ENCODE measurements at regions not wholly inside any gene's neighbourhood (a gene's known extent, or its start where the extent isn't known, plus 50 kb on each side); places are given as distances from the start of the nearest gene placed in this dataset.

- Histone ChIP-seq H3K27ac (ENCODE audit: low read depth in 2 of 2, low read length in 2 of 2) (no peak overlapping the region), H3K9me3 (ENCODE audit: control insufficient read depth in 2 of 2, low read length in 2 of 2) (no peaks in the 10 kb centered on the region), H3K4me1 (ENCODE audit: control insufficient read depth in 2 of 2, insufficient read depth in 2 of 2, low read length in 2 of 2) (no peaks in the 10 kb centered on the region), H3K36me3 (ENCODE audit: control insufficient read depth in 2 of 2, insufficient read depth in 2 of 2, low read length in 2 of 2) (no peaks in the 10 kb centered on the region), H3K4me3 (ENCODE audit: low read length in 2 of 2) (no peak overlapping the region), H3K9ac (ENCODE audit: low read depth in 1 of 2, low read length in 2 of 2) (no peak overlapping the region), H3K27me3 (ENCODE audit: control insufficient read depth in 2 of 2, insufficient read depth in 2 of 2, low read length in 2 of 2) (peaks cover 0 to 5% of the 10 kb centered on the region in 2 donors)
These were observed 61.4 kb upstream of the OTOS start for GRCh38 chr2:240201866-240202265.

- H3K36me3 ChIP-seq (ENCODE audit: control insufficient read depth in 2 of 2, insufficient read depth in 2 of 2, low read length in 2 of 2): no peaks in the 10 kb centered on the region
- no peak overlapping the region for H3K4me3 ChIP-seq (ENCODE audit: low read length in 2 of 2)
- no peaks in the 10 kb centered on the region for H3K4me1 ChIP-seq (ENCODE audit: control insufficient read depth in 2 of 2, insufficient read depth in 2 of 2, low read length in 2 of 2)
- H3K9me3 ChIP-seq (ENCODE audit: control insufficient read depth in 2 of 2, low read length in 2 of 2): no peaks in the 10 kb centered on the region
- peaks cover 0 to 5% of the 10 kb centered on the region in 2 donors for H3K27me3 ChIP-seq (ENCODE audit: control insufficient read depth in 2 of 2, insufficient read depth in 2 of 2, low read length in 2 of 2)
- no peak overlapping the region for H3K9ac ChIP-seq (ENCODE audit: low read depth in 1 of 2, low read length in 2 of 2)
- H3K27ac ChIP-seq (ENCODE audit: low read depth in 2 of 2, low read length in 2 of 2): no peak overlapping the region
These were observed 62.1 kb upstream of the OTOS start for GRCh38 chr2:240202586-240202985.

GRCh38 chr2:240203031-240203787 is 62.8 kb upstream of the OTOS start:
- no peaks in the 10 kb centered on the region for H3K36me3 ChIP-seq (ENCODE audit: control insufficient read depth in 2 of 2, insufficient read depth in 2 of 2, low read length in 2 of 2)
- H3K4me1 ChIP-seq (ENCODE audit: control insufficient read depth in 2 of 2, insufficient read depth in 2 of 2, low read length in 2 of 2): no peaks in the 10 kb centered on the region
- H3K9ac ChIP-seq (ENCODE audit: low read depth in 1 of 2, low read length in 2 of 2): no peak overlapping the region

GRCh38 chr2:240203788-240204270 is 63.4 kb upstream of the OTOS start:
- Histone ChIP-seq H3K36me3 (ENCODE audit: control insufficient read depth in 2 of 2, insufficient read depth in 2 of 2, low read length in 2 of 2) (no peaks in the 10 kb centered on the region), H3K9me3 (ENCODE audit: control insufficient read depth in 2 of 2, low read length in 2 of 2) (no peaks in the 10 kb centered on the region), H3K9ac (ENCODE audit: low read depth in 1 of 2, low read length in 2 of 2) (no peak overlapping the region), H3K4me3 (ENCODE audit: low read length in 2 of 2) (no peak overlapping the region), H3K4me1 (ENCODE audit: control insufficient read depth in 2 of 2, insufficient read depth in 2 of 2, low read length in 2 of 2) (no peaks in the 10 kb centered on the region), H3K27me3 (ENCODE audit: control insufficient read depth in 2 of 2, insufficient read depth in 2 of 2, low read length in 2 of 2) (peaks cover 0 to 5% of the 10 kb centered on the region in 2 donors), H3K27ac (ENCODE audit: low read depth in 2 of 2, low read length in 2 of 2) (no peak overlapping the region)

More at GRCh38 chr2:240203031-240203787, 62.8 kb upstream of the OTOS start:
- H3K9me3 ChIP-seq (ENCODE audit: control insufficient read depth in 2 of 2, low read length in 2 of 2): no peaks in the 10 kb centered on the region
- H3K27me3 ChIP-seq (ENCODE audit: control insufficient read depth in 2 of 2, insufficient read depth in 2 of 2, low read length in 2 of 2): peaks cover 0 to 5% of the 10 kb centered on the region in 2 donors
- no peak overlapping the region for H3K4me3 ChIP-seq (ENCODE audit: low read length in 2 of 2)
- H3K27ac ChIP-seq (ENCODE audit: low read depth in 2 of 2, low read length in 2 of 2): no peak overlapping the region

GRCh38 chr2:240204431-240205276 is 64.2 kb upstream of the OTOS start:
- H3K9ac ChIP-seq (ENCODE audit: low read depth in 1 of 2, low read length in 2 of 2): no peak overlapping the region
- H3K36me3 ChIP-seq (ENCODE audit: control insufficient read depth in 2 of 2, insufficient read depth in 2 of 2, low read length in 2 of 2): no peaks in the 10 kb centered on the region
- peaks cover 0 to 5% of the 10 kb centered on the region in 2 donors for H3K27me3 ChIP-seq (ENCODE audit: control insufficient read depth in 2 of 2, insufficient read depth in 2 of 2, low read length in 2 of 2)
- H3K9me3 ChIP-seq (ENCODE audit: control insufficient read depth in 2 of 2, low read length in 2 of 2): no peaks in the 10 kb centered on the region
- no peak overlapping the region for H3K27ac ChIP-seq (ENCODE audit: low read depth in 2 of 2, low read length in 2 of 2)
- H3K4me3 ChIP-seq (ENCODE audit: low read length in 2 of 2): no peak overlapping the region
- no peaks in the 10 kb centered on the region for H3K4me1 ChIP-seq (ENCODE audit: control insufficient read depth in 2 of 2, insufficient read depth in 2 of 2, low read length in 2 of 2)

- H3K36me3 ChIP-seq (ENCODE audit: control insufficient read depth in 2 of 2, insufficient read depth in 2 of 2, low read length in 2 of 2): no peaks in the 10 kb centered on the region
- H3K27me3 ChIP-seq (ENCODE audit: control insufficient read depth in 2 of 2, insufficient read depth in 2 of 2, low read length in 2 of 2): peaks cover 0 to 5% of the 10 kb centered on the region in 2 donors
These were observed 64.9 kb upstream of the OTOS start for GRCh38 chr2:240205348-240205747.

GRCh38 chr2:240205772-240206171 is 65.3 kb upstream of the OTOS start:
- Histone ChIP-seq H3K27me3 (ENCODE audit: control insufficient read depth in 2 of 2, insufficient read depth in 2 of 2, low read length in 2 of 2) (peaks cover 0 to 5% of the 10 kb centered on the region in 2 donors), H3K4me3 (ENCODE audit: low read length in 2 of 2) (no peak overlapping the region), H3K36me3 (ENCODE audit: control insufficient read depth in 2 of 2, insufficient read depth in 2 of 2, low read length in 2 of 2) (no peaks in the 10 kb centered on the region)

More at GRCh38 chr2:240205348-240205747, 64.9 kb upstream of the OTOS start:
- no peak overlapping the region for H3K9ac ChIP-seq (ENCODE audit: low read depth in 1 of 2, low read length in 2 of 2)
- no peaks in the 10 kb centered on the region for H3K9me3 ChIP-seq (ENCODE audit: control insufficient read depth in 2 of 2, low read length in 2 of 2)
- no peaks in the 10 kb centered on the region for H3K4me1 ChIP-seq (ENCODE audit: control insufficient read depth in 2 of 2, insufficient read depth in 2 of 2, low read length in 2 of 2)
- H3K4me3 ChIP-seq (ENCODE audit: low read length in 2 of 2): no peak overlapping the region
- no peak overlapping the region for H3K27ac ChIP-seq (ENCODE audit: low read depth in 2 of 2, low read length in 2 of 2)

GRCh38 chr2:240206630-240207029 is 66.2 kb upstream of the OTOS start:
- H3K4me1 ChIP-seq (ENCODE audit: control insufficient read depth in 2 of 2, insufficient read depth in 2 of 2, low read length in 2 of 2): no peaks in the 10 kb centered on the region
- no peaks in the 10 kb centered on the region for H3K9me3 ChIP-seq (ENCODE audit: control insufficient read depth in 2 of 2, low read length in 2 of 2)
- no peak overlapping the region for H3K9ac ChIP-seq (ENCODE audit: low read depth in 1 of 2, low read length in 2 of 2)
- H3K36me3 ChIP-seq (ENCODE audit: control insufficient read depth in 2 of 2, insufficient read depth in 2 of 2, low read length in 2 of 2): no peaks in the 10 kb centered on the region
- H3K27ac ChIP-seq (ENCODE audit: low read depth in 2 of 2, low read length in 2 of 2): no peak overlapping the region
- no peak overlapping the region for H3K4me3 ChIP-seq (ENCODE audit: low read length in 2 of 2)
- H3K27me3 ChIP-seq (ENCODE audit: control insufficient read depth in 2 of 2, insufficient read depth in 2 of 2, low read length in 2 of 2): peaks cover 0 to 5% of the 10 kb centered on the region in 2 donors

More at GRCh38 chr2:240205772-240206171, 65.3 kb upstream of the OTOS start:
- H3K4me1 ChIP-seq (ENCODE audit: control insufficient read depth in 2 of 2, insufficient read depth in 2 of 2, low read length in 2 of 2): no peaks in the 10 kb centered on the region
- H3K9me3 ChIP-seq (ENCODE audit: control insufficient read depth in 2 of 2, low read length in 2 of 2): no peaks in the 10 kb centered on the region
- no peak overlapping the region for H3K27ac ChIP-seq (ENCODE audit: low read depth in 2 of 2, low read length in 2 of 2)
- no peak overlapping the region for H3K9ac ChIP-seq (ENCODE audit: low read depth in 1 of 2, low read length in 2 of 2)

- no peaks in the 10 kb centered on the region for H3K9me3 ChIP-seq (ENCODE audit: control insufficient read depth in 2 of 2, low read length in 2 of 2)
- no peak overlapping the region for H3K9ac ChIP-seq (ENCODE audit: low read depth in 1 of 2, low read length in 2 of 2)
- no peaks in the 10 kb centered on the region for H3K36me3 ChIP-seq (ENCODE audit: control insufficient read depth in 2 of 2, insufficient read depth in 2 of 2, low read length in 2 of 2)
- H3K4me3 ChIP-seq (ENCODE audit: low read length in 2 of 2): no peak overlapping the region
- H3K27ac ChIP-seq (ENCODE audit: low read depth in 2 of 2, low read length in 2 of 2): no peak overlapping the region
- H3K27me3 ChIP-seq (ENCODE audit: control insufficient read depth in 2 of 2, insufficient read depth in 2 of 2, low read length in 2 of 2): peaks cover 0 to 5% of the 10 kb centered on the region in 2 donors
- no peaks in the 10 kb centered on the region for H3K4me1 ChIP-seq (ENCODE audit: control insufficient read depth in 2 of 2, insufficient read depth in 2 of 2, low read length in 2 of 2)
These were observed 67.2 kb upstream of the OTOS start for GRCh38 chr2:240207661-240208060.

- H3K9ac ChIP-seq (ENCODE audit: low read depth in 1 of 2, low read length in 2 of 2): no peak overlapping the region
- H3K36me3 ChIP-seq (ENCODE audit: control insufficient read depth in 2 of 2, insufficient read depth in 2 of 2, low read length in 2 of 2): no peaks in the 10 kb centered on the region
- no peaks in the 10 kb centered on the region for H3K4me1 ChIP-seq (ENCODE audit: control insufficient read depth in 2 of 2, insufficient read depth in 2 of 2, low read length in 2 of 2)
- no peak overlapping the region for H3K4me3 ChIP-seq (ENCODE audit: low read length in 2 of 2)
- peaks cover 0 to 5% of the 10 kb centered on the region in 2 donors for H3K27me3 ChIP-seq (ENCODE audit: control insufficient read depth in 2 of 2, insufficient read depth in 2 of 2, low read length in 2 of 2)
- no peak overlapping the region for H3K27ac ChIP-seq (ENCODE audit: low read depth in 2 of 2, low read length in 2 of 2)
- H3K9me3 ChIP-seq (ENCODE audit: control insufficient read depth in 2 of 2, low read length in 2 of 2): no peaks in the 10 kb centered on the region
These were observed 67.6 kb upstream of the OTOS start for GRCh38 chr2:240208096-240208495.

Data from mucosa of rectum (tissue), 2 donors.